Upper lobe of right lung (tissue), 1 donor: ENCODE measurements at regions not wholly inside any gene's neighbourhood (a gene's known extent, or its start where the extent isn't known, plus 50 kb on each side); places are given as distances from the start of the nearest gene placed in this dataset.
A peak's percentile ranks its signal among the peaks of the same experiment; 100 is the strongest.

Experiments used
- ATAC-seq: fragments of 200-7000 bp; cut with Tn5 transposase; one replicate; pipeline ENCODE4 v1.9.1; 2020; ENCODE audit warnings: mild to moderate bottlenecking, moderate library complexity
- DNase-seq: peaks from one replicate; pipeline ENCODE4 v3.0.0-alpha.2; 2020
- H3K27ac ChIP-seq: fragments of 200-600 bp; one replicate; pipeline ENCODE4 v1.8.0; 2022
- H3K27me3 ChIP-seq: fragments of 200-600 bp; one replicate; pipeline ENCODE4 v1.8.0; 2022; ENCODE audit warnings: mild to moderate bottlenecking
- H3K36me3 ChIP-seq: fragments of 200-600 bp; one replicate; pipeline ENCODE4 v1.8.0; 2022
- H3K4me1 ChIP-seq: fragments of 200-600 bp; one replicate; pipeline ENCODE4 v1.8.0; 2022
- H3K4me3 ChIP-seq: fragments of 200-600 bp; one replicate; pipeline ENCODE4 v1.8.0; 2022; ENCODE audit warnings: mild to moderate bottlenecking
- H3K9me3 ChIP-seq: fragments of 200-600 bp; one replicate; pipeline ENCODE4 v1.8.0; 2022
- CTCF ChIP-seq: fragments of 200-600 bp; IDR thresholded peaks from one replicate; pipeline ENCODE4 v1.8.0; 2022; ENCODE audit warnings: antibody characterized with exemption
- intact Hi-C: fragments of 100-400 bp; cut with DNase I; formaldehyde crosslinking; loops from one replicate; pipeline ENCODE4 v1.11.0; 2022
- donor health status: DM: no; HTN: yes; CAD: no; lungs with severe emphysema.

DNA sequence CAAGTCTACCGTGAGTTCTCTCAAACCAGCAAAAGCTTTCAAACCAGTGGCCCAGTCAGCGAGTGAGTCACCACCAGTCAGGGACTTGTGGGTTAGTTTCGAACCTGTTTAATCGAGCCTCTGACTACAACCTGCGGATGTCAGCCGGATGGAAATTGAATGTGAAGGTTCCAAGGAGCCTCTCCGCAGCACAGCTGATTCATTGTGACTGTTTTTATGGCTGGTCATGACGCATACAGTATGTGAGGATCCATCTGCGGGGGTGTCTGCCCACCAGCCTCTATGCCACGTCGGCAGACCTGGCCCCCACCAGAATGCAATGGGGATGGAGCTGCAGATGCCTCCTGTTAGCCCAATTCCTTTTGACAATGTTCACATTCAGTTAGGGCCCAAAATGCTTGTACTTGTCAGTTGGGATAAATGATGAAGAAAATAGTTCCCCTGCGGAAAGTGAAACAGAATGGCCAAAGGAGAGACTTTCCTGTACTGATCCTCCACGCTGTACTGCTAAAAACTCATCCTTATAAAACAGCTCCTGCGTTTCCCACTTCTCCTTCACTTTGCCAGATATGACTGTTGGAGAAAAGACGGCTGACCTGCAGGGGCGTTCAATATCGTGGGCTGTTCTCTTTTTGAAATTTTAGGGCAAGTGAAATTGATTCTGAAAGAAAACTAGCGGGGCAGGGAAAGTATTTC lies 206.6 kb downstream of the TFAP2B start:
- intact Hi-C loops, result no loop called here
- DNase-seq, result peak; percentile 42
- H3K36me3 ChIP-seq, result no peaks in the 10 kb centered on the region

DNA sequence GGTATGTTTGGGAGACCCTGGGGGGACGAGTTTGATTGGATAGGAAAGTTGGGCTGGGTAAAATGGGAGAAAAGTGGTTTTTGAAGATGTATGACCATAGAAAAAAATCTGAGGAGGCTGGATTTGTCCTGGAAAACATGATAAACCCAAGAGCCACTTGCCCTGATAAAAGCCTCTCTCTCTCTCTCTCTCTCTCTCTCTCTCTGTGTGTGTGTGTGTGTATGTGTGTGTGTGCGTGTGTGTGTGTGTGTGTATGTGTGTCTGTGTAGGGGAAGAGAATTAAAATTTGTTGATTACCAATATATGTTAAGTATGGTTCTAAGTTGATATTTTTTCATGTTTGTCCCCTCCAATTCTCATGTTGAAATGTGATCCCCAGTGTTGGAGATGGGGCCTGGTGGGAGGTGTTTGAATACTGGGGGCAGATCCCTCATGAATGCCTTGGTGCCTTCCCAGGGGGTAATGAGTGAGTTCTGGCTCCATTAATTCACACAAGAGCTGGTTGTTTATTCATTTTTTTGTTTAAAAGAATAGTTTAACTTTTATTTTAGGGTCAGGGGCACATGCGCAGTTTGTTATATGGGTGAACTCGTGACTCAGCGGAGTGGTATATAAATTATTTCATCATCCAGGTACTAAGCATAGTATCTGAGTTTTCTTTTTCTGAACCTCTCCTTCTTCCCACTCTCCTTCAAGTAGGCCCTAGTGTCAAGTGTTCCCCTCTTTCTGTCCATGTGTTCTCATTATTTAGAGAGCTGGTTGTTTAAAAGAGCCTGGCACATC lies 208.8 kb downstream of the TFAP2B start:
- no peaks in the 10 kb centered on the region for H3K9me3 ChIP-seq
- no peak overlapping the region for H3K4me3 ChIP-seq
- no peaks in the 10 kb centered on the region for H3K4me1 ChIP-seq
- no peak for TF ChIP-seq CTCF
- H3K27me3 ChIP-seq, result no peaks in the 10 kb centered on the region
- no peaks in the 10 kb centered on the region for H3K36me3 ChIP-seq
- no peak overlapping the region for H3K27ac ChIP-seq
- intact Hi-C loops, result no loop called here
- ATAC-seq (no peak), DNase-seq (no peak)

More for the DNA sequence above, 206.6 kb downstream of the TFAP2B start:
- no peak for TF ChIP-seq CTCF
- Histone ChIP-seq H3K9me3 (no peaks in the 10 kb centered on the region), H3K4me3 (no peak overlapping the region), H3K27me3 (no peaks in the 10 kb centered on the region), H3K4me1 (no peaks in the 10 kb centered on the region), H3K27ac (no peak overlapping the region)
- ATAC-seq, result no peak

DNA sequence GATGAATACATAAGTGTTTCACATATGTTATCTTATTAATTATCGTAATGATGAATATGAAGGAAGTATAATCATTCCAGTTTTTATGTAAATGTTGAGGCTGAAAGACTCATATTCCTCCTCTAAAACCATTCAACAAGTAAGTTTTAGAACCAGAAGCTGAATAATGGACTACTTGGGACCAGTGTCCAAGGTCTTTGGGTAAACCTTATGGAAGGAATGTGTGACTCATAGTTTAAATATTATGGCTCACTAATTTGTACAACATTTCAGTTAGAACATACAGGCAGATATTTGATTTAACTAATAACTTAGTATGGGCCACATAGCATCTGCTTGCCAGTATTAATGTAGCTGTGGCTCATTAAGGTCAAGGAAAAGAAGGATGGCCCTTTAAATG lies 209.6 kb downstream of the TFAP2B start:
- intact Hi-C loops, result no loop called here
- no peaks in the 10 kb centered on the region for H3K9me3 ChIP-seq
- DNase-seq, result no peak
- TF ChIP-seq CTCF, result no peak
- no peak overlapping the region for H3K4me3 ChIP-seq
- H3K27me3 ChIP-seq, result no peaks in the 10 kb centered on the region
- H3K27ac ChIP-seq, result no peak overlapping the region
- no peak for ATAC-seq
- H3K36me3 ChIP-seq, result no peaks in the 10 kb centered on the region
- H3K4me1 ChIP-seq, result no peaks in the 10 kb centered on the region

- H3K27ac ChIP-seq, result no peak overlapping the region
- ATAC-seq (no peak), DNase-seq (no peak)
- no peak overlapping the region for H3K4me3 ChIP-seq
- TF ChIP-seq CTCF, result no peak
- no peaks in the 10 kb centered on the region for H3K36me3 ChIP-seq
- no peaks in the 10 kb centered on the region for H3K9me3 ChIP-seq
- no peaks in the 10 kb centered on the region for H3K4me1 ChIP-seq
- intact Hi-C loops, result no loop called here
- no peaks in the 10 kb centered on the region for H3K27me3 ChIP-seq
Measured at GRCh38 chr6:51029561-51029960, 210.9 kb downstream of the TFAP2B start.

GRCh38 chr6:51045548-51045947 lies 226.9 kb downstream of the TFAP2B start:
- Histone ChIP-seq H3K27ac (no peak overlapping the region), H3K4me3 (no peak overlapping the region), H3K9me3 (no peaks in the 10 kb centered on the region), H3K27me3 (no peaks in the 10 kb centered on the region), H3K36me3 (no peaks in the 10 kb centered on the region), H3K4me1 (no peaks in the 10 kb centered on the region)
- DNase-seq, result no peak
- no peak for TF ChIP-seq CTCF
- intact Hi-C loops, result no loop called here
- no peak for ATAC-seq
